ENCODE measurements at regions not wholly inside any gene's neighbourhood (a gene's known extent, or its start where the extent isn't known, plus 50 kb on each side); places are given as distances from the start of the nearest gene placed in this dataset.

DNA sequence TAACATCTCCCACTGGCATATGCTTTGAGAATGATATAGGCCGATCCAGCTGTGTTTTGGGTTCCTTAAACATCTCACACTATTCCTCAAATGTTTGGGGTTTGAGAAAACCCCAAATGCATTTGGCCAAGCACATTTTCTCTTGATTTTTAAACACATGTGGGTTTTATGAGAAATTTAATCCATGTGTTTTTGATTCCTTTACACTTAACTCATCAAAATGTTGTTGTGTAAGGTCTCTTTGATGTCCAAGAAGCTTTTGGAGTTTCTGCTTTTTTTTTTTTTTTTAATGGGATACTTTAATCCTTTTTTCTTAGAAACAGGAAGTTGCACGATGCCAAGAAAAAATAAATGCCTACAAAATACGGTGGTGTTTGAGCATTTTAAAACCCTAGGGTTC is 339.8 kb upstream of the TCF4 start:
- Histone ChIP-seq H3K36me3 (replicated peaks; ENCODE audit: insufficient read depth, low read length) (no peaks in the 10 kb centered on the region), H3K79me2 (ENCODE audit: low read length) (no peaks in the 10 kb centered on the region), H3F3A (ENCODE audit: insufficient read depth, low read length) (no peaks in the 10 kb centered on the region), H3K4me1 (ENCODE audit: low read length) (no peaks in the 10 kb centered on the region), H3K4me2 (ENCODE audit: low read depth, low read length) (no peak overlapping the region), H4K20me1 (ENCODE audit: insufficient read depth, low read length) (no peaks in the 10 kb centered on the region), H3K9me3 (replicated peaks; ENCODE audit: insufficient read depth, low read length) (no peaks in the 10 kb centered on the region), H3K9ac (ENCODE audit: low read length) (no peak overlapping the region), H3K4me3 (ENCODE audit: low read length) (no peak overlapping the region), H2AFZ (ENCODE audit: low read length) (no peak overlapping the region), H3K27me3 (replicated peaks; ENCODE audit: insufficient read depth, low read length) (no peaks in the 10 kb centered on the region), H3K27ac (ENCODE audit: low read length) (no peak overlapping the region), H3K9me2 (replicated peaks; ENCODE audit: insufficient read depth, low read length) (no peaks in the 10 kb centered on the region)
- no peak for DNase-seq
- no peak for TF ChIP-seq EZH2 (optimal IDR thresholded peaks at IDR 0.05; ENCODE audit: low read depth, low read length)
- TF ChIP-seq EZH2phosphoT487 (IDR thresholded peaks at IDR 0.05; ENCODE audit: low read length), result no peak
- TF ChIP-seq, protein P1, sequence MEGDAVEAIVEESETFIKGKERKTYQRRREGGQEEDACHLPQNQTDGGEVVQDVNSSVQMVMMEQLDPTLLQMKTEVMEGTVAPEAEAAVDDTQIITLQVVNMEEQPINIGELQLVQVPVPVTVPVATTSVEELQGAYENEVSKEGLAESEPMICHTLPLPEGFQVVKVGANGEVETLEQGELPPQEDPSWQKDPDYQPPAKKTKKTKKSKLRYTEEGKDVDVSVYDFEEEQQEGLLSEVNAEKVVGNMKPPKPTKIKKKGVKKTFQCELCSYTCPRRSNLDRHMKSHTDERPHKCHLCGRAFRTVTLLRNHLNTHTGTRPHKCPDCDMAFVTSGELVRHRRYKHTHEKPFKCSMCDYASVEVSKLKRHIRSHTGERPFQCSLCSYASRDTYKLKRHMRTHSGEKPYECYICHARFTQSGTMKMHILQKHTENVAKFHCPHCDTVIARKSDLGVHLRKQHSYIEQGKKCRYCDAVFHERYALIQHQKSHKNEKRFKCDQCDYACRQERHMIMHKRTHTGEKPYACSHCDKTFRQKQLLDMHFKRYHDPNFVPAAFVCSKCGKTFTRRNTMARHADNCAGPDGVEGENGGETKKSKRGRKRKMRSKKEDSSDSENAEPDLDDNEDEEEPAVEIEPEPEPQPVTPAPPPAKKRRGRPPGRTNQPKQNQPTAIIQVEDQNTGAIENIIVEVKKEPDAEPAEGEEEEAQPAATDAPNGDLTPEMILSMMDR (IDR thresholded peaks at IDR 0.05; ENCODE audit: low read length), result no peak

DNA sequence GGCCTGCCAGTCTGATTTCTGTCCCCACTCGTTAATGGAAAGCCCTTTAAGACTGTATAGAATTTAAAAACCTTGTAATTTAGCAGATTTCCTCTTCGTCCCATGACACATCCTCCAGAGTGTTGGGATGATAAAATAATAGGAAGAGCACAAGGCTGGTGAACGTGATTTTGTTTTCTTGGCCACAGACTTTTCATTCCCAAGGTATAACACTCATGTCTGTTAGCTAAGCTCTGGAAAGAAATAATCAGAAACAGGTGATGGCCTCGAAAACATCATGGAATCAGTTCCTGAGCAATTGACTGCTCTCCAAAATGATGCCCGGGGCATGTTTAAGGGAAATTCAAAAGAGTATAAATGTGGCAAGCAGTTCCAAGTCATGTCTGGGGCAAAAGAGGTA is 337.8 kb upstream of the TCF4 start:
- H3K36me3 ChIP-seq (replicated peaks; ENCODE audit: insufficient read depth, low read length), result no peaks in the 10 kb centered on the region
- no peak overlapping the region for H3K9ac ChIP-seq (ENCODE audit: low read length)
- no peak overlapping the region for H3K4me2 ChIP-seq (ENCODE audit: low read depth, low read length)
- H4K20me1 ChIP-seq (ENCODE audit: insufficient read depth, low read length), result no peaks in the 10 kb centered on the region
- no peaks in the 10 kb centered on the region for H3F3A ChIP-seq (ENCODE audit: insufficient read depth, low read length)
- no peak for TF ChIP-seq EZH2phosphoT487 (IDR thresholded peaks at IDR 0.05; ENCODE audit: low read length)
- TF ChIP-seq, protein P1 (IDR thresholded peaks at IDR 0.05; ENCODE audit: low read length), result no peak
- TF ChIP-seq EZH2 (optimal IDR thresholded peaks at IDR 0.05; ENCODE audit: low read depth, low read length), result no peak
- H3K4me3 ChIP-seq (ENCODE audit: low read length), result no peak overlapping the region
- H3K79me2 ChIP-seq (ENCODE audit: low read length), result no peaks in the 10 kb centered on the region
- H3K27ac ChIP-seq (ENCODE audit: low read length), result no peak overlapping the region
- no peaks in the 10 kb centered on the region for H3K27me3 ChIP-seq (replicated peaks; ENCODE audit: insufficient read depth, low read length)
- H3K9me2 ChIP-seq (replicated peaks; ENCODE audit: insufficient read depth, low read length), result no peaks in the 10 kb centered on the region
- no peak overlapping the region for H2AFZ ChIP-seq (ENCODE audit: low read length)
- no peaks in the 10 kb centered on the region for H3K9me3 ChIP-seq (replicated peaks; ENCODE audit: insufficient read depth, low read length)
- DNase-seq, result no peak
- no peaks in the 10 kb centered on the region for H3K4me1 ChIP-seq (ENCODE audit: low read length)

DNA sequence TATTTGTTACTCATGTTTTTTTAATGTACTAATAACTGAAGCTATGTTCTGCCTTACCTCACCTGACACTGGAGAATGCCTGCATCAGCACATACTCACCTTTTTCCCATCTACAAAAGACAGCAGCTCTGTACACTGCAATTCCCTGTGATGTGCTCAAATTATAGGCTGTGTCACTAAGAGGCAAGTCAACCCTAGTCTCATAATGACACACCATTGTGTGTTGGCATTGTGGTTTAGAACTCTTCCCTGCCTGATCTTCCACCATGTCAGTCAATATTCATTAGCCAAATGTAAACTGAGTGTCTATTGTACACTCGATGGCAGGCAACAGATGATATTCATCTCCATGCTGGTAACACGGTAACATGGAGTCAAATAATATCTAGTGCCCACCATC is 332.1 kb upstream of the TCF4 start:
- Histone ChIP-seq H3K9me2 (replicated peaks; ENCODE audit: insufficient read depth, low read length) (no peaks in the 10 kb centered on the region), H3F3A (ENCODE audit: insufficient read depth, low read length) (no peaks in the 10 kb centered on the region), H4K20me1 (ENCODE audit: insufficient read depth, low read length) (no peaks in the 10 kb centered on the region), H3K27ac (ENCODE audit: low read length) (no peak overlapping the region), H3K27me3 (replicated peaks; ENCODE audit: insufficient read depth, low read length) (no peaks in the 10 kb centered on the region), H3K9ac (ENCODE audit: low read length) (no peak overlapping the region), H3K79me2 (ENCODE audit: low read length) (no peaks in the 10 kb centered on the region), H3K9me3 (replicated peaks; ENCODE audit: insufficient read depth, low read length) (no peaks in the 10 kb centered on the region), H3K4me2 (ENCODE audit: low read depth, low read length) (no peak overlapping the region), H2AFZ (ENCODE audit: low read length) (no peak overlapping the region), H3K36me3 (replicated peaks; ENCODE audit: insufficient read depth, low read length) (no peaks in the 10 kb centered on the region), H3K4me1 (ENCODE audit: low read length) (no peaks in the 10 kb centered on the region), H3K4me3 (ENCODE audit: low read length) (no peak overlapping the region)
- DNase-seq, result no peak
- TF ChIP-seq, protein P1 (IDR thresholded peaks at IDR 0.05; ENCODE audit: low read length), result no peak
- no peak for TF ChIP-seq EZH2 (optimal IDR thresholded peaks at IDR 0.05; ENCODE audit: low read depth, low read length)
- no peak for TF ChIP-seq EZH2phosphoT487 (IDR thresholded peaks at IDR 0.05; ENCODE audit: low read length)

Measured in MM.1S (cell line).